Liver (tissue), 8 donors: ENCODE measurements at regions not wholly inside any gene's neighbourhood (a gene's known extent, or its start where the extent isn't known, plus 50 kb on each side); places are given as distances from the start of the nearest gene placed in this dataset.
A peak's percentile ranks its signal among the peaks of the same experiment; 100 is the strongest.

Experiments
- DNase-seq: peaks from one replicate; pipeline ENCODE4 v3.0.0-alpha.2; 2017; ENCODE audit warnings: low spot score
- H3K27ac ChIP-seq, 2 donors: one replicate each; pipeline ENCODE4 v1.7.0; 2013; ENCODE audit warnings: inconsistent platforms in 2 of 2, low read length in 2 of 2, control low read depth in 1 of 2, low read depth in 1 of 2, mild to moderate bottlenecking in 1 of 2
- H3K27me3 ChIP-seq, 4 donors: one replicate each; pipeline versions ENCODE4 v1.6.1 to v1.7.0; 2013; ENCODE audit warnings: low read length in 3 of 4, inconsistent platforms in 1 of 4, mild to moderate bottlenecking in 1 of 4, moderate library complexity in 1 of 4; ENCODE audit not compliant: control insufficient read depth in 4 of 4, insufficient read depth in 4 of 4
- H3K36me3 ChIP-seq, 4 donors: one replicate each; pipeline versions ENCODE4 v1.6.1 to v1.7.0; 2013; ENCODE audit warnings: low read length in 3 of 4, mild to moderate bottlenecking in 3 of 4, low read depth in 1 of 4, moderate library complexity in 1 of 4; ENCODE audit not compliant: control insufficient read depth in 4 of 4, insufficient read depth in 3 of 4
- H3K4me1 ChIP-seq, 4 donors: one replicate each; pipeline versions ENCODE4 v1.6.1 to v1.7.0; 2013; ENCODE audit warnings: low read length in 3 of 4, mild to moderate bottlenecking in 3 of 4, moderate library complexity in 1 of 4; ENCODE audit not compliant: control insufficient read depth in 4 of 4, insufficient read depth in 4 of 4
- H3K4me3 ChIP-seq, 3 donors: one replicate each; pipeline versions ENCODE4 v1.6.1 to v1.7.0; 2013; ENCODE audit warnings: low read length in 3 of 3, control low read depth in 1 of 3, low read depth in 1 of 3, mild to moderate bottlenecking in 1 of 3
- H3K9ac ChIP-seq, 2 donors: one replicate each; pipeline ENCODE4 v1.7.0; 2013; ENCODE audit warnings: low read length in 2 of 2, mild to moderate bottlenecking in 2 of 2, moderate library complexity in 2 of 2, control low read depth in 1 of 2, low read depth in 1 of 2
- H3K9me3 ChIP-seq, 4 donors: one replicate each; pipeline versions ENCODE4 v1.6.1 to v1.7.0; 2013; ENCODE audit warnings: low read length in 3 of 4; ENCODE audit not compliant: control insufficient read depth in 4 of 4
- ATF3 ChIP-seq: IDR thresholded peaks from 2 replicates; pipeline ENCODE4 v1.6.1; 2016; ENCODE audit warnings: antibody characterized with exemption
- CTCF ChIP-seq: fragments of 150-350 bp; IDR thresholded peaks from 2 replicates; pipeline ENCODE4 v1.5.1; 2017; ENCODE audit warnings: improper control_type of control experiment, low read depth, low read length; ENCODE audit not compliant: missing input control
- EGR1 ChIP-seq, 2 donors: IDR thresholded peaks; 2 replicates each; pipeline ENCODE4 v1.6.1; 2016 to 2018; ENCODE audit warnings: antibody characterized with exemption in 2 of 2, low read depth in 2 of 2
- FOXA1 ChIP-seq: IDR thresholded peaks from 2 replicates; pipeline ENCODE4 v1.6.1; 2016; ENCODE audit warnings: antibody characterized with exemption
- FOXA2 ChIP-seq: IDR thresholded peaks from 2 replicates; pipeline ENCODE4 v1.6.1; 2016; ENCODE audit warnings: antibody characterized with exemption
- HNF4G ChIP-seq: IDR thresholded peaks from 2 replicates; pipeline ENCODE4 v1.6.1; 2016; ENCODE audit warnings: antibody characterized with exemption
- JUND ChIP-seq, 2 donors: IDR thresholded peaks; 2 replicates each; pipeline ENCODE4 v1.6.1; 2016; ENCODE audit warnings: antibody characterized with exemption in 2 of 2
- NR2F2 ChIP-seq: IDR thresholded peaks from 2 replicates; pipeline ENCODE4 v1.6.1; 2016; ENCODE audit warnings: antibody characterized with exemption
- RAD21 ChIP-seq, 2 donors: IDR thresholded peaks; 2 replicates each; pipeline ENCODE4 v1.6.1; 2016; ENCODE audit warnings: antibody characterized with exemption in 2 of 2, mild to moderate bottlenecking in 2 of 2
- REST ChIP-seq: IDR thresholded peaks from 2 replicates; pipeline ENCODE4 v1.6.1; 2016; ENCODE audit warnings: antibody characterized with exemption, mild to moderate bottlenecking
- RXRA ChIP-seq, 2 donors: IDR thresholded peaks; 2 replicates each; pipeline ENCODE4 v1.6.1; 2017 to 2018; ENCODE audit warnings: antibody characterized with exemption in 2 of 2, mild to moderate bottlenecking in 1 of 2
- SP1 ChIP-seq: IDR thresholded peaks from 2 replicates; pipeline ENCODE4 v1.6.1; 2018; ENCODE audit warnings: antibody characterized with exemption, mild to moderate bottlenecking
- TAF1 ChIP-seq: conservative IDR thresholded peaks from 2 replicates; pipeline ENCODE4 v1.6.1; 2016; ENCODE audit warnings: antibody characterized with exemption, mild to moderate bottlenecking
- YY1 ChIP-seq: IDR thresholded peaks from 2 replicates; pipeline ENCODE4 v1.6.1; 2016; ENCODE audit warnings: antibody characterized with exemption, mild to moderate bottlenecking
- ZBTB33 ChIP-seq: IDR thresholded peaks from 2 replicates; pipeline ENCODE4 v1.6.1; 2016; ENCODE audit warnings: antibody characterized with exemption
- WGBS: extraction: QIAGEN DNeasy Blood & Tissue Kit; methylation state at CpG from one replicate; pipeline ENCODE4 v1.1.7; 2013; 5-methylcytosine and 5-hydroxymethylcytosine counted together
- donor health status: healthy.
- donor health status: healthy.
- donor health status: healthy.
- donor health status: healthy.
- donor health status: healthy.

GRCh38 chr15:39502611-39503195, 78.2 kb upstream of the THBS1 start:
- no peaks in the 10 kb centered on the region for H3K4me1 ChIP-seq
- H3K27ac ChIP-seq, result no peak overlapping the region
- no peak overlapping the region for H3K4me3 ChIP-seq
- no peak overlapping the region for H3K9ac ChIP-seq
- no peaks in the 10 kb centered on the region for H3K27me3 ChIP-seq
- H3K36me3 ChIP-seq, result no peaks in the 10 kb centered on the region
- H3K9me3 ChIP-seq, result no peaks in the 10 kb centered on the region
- DNase-seq, result no peak
- 73% methylated on average over 4 of the region's 4 CpGs for WGBS
- peak; percentile 86 for TF ChIP-seq REST
- no peak for TF ChIP-seq EGR1 (IDR thresholded peaks at IDR 0.05; ENCODE audit: low read depth in 2 of 2)
- TF ChIP-seq HNF4G, result no peak
- TF ChIP-seq JUND (IDR thresholded peaks at IDR 0.05), result no peak
- TF ChIP-seq RXRA (IDR thresholded peaks at IDR 0.05), result peak in 1 of 2 donors; percentile 25
- peak; percentile 40 for TF ChIP-seq NR2F2

- DNase-seq, result no peak
- Histone ChIP-seq H3K9me3 (no peaks in the 10 kb centered on the region), H3K27me3 (no peaks in the 10 kb centered on the region), H3K27ac (no peak overlapping the region), H3K36me3 (no peaks in the 10 kb centered on the region), H3K4me3 (no peak overlapping the region), H3K9ac (no peak overlapping the region), H3K4me1 (no peaks in the 10 kb centered on the region)
- 97% methylated on average over 4 of the region's 4 CpGs for WGBS
- no peak for TF ChIP-seq YY1
- TF ChIP-seq HNF4G, result no peak
Measured at GRCh38 chr15:39503526-39503925, 77.4 kb upstream of the THBS1 start.

- Histone ChIP-seq H3K9ac (no peak overlapping the region), H3K4me3 (no peak overlapping the region), H3K4me1 (no peaks in the 10 kb centered on the region), H3K9me3 (no peaks in the 10 kb centered on the region), H3K27me3 (no peaks in the 10 kb centered on the region), H3K27ac (no peak overlapping the region), H3K36me3 (no peaks in the 10 kb centered on the region)
- TF ChIP-seq JUND (IDR thresholded peaks at IDR 0.05), result peak in 1 of 2 donors; percentile 35
- TF ChIP-seq SP1, result peak; percentile 8
- TF ChIP-seq TAF1, result no peak
- TF ChIP-seq RXRA (IDR thresholded peaks at IDR 0.05), result peak; percentile 9 to 36
- no peak for DNase-seq
- WGBS, result 87% methylated on average over 1 of the region's 1 CpG
Measured at GRCh38 chr15:39504808-39505207, 76.1 kb upstream of the THBS1 start.

GRCh38 chr15:39506146-39506545, 74.7 kb upstream of the THBS1 start:
- Histone ChIP-seq H3K36me3 (no peaks in the 10 kb centered on the region), H3K27ac (no peak overlapping the region), H3K9ac (no peak overlapping the region), H3K4me1 (no peaks in the 10 kb centered on the region), H3K27me3 (no peaks in the 10 kb centered on the region), H3K9me3 (no peaks in the 10 kb centered on the region), H3K4me3 (no peak overlapping the region)
- WGBS, result 70% methylated on average over 1 of the region's 1 CpG
- DNase-seq, result no peak
- TF ChIP-seq HNF4G (no peak), YY1 (no peak), EGR1 (IDR thresholded peaks at IDR 0.05; ENCODE audit: low read depth in 2 of 2) (no peak), JUND (IDR thresholded peaks at IDR 0.05) (no peak), FOXA2 (no peak), TAF1 (no peak), CTCF (no peak), NR2F2 (no peak), SP1 (no peak), RAD21 (IDR thresholded peaks at IDR 0.05) (no peak), FOXA1 (no peak), ATF3 (no peak), ZBTB33 (no peak), RXRA (IDR thresholded peaks at IDR 0.05) (no peak)
